ENCODE measurements at regions not wholly inside any gene's neighbourhood (a gene's known extent, or its start where the extent isn't known, plus 50 kb on each side); places are given as distances from the start of the nearest gene placed in this dataset.

- no peak for DNase-seq (ENCODE audit: low read depth in 1 of 2, low spot score in 1 of 2)
Measured at GRCh38 chr10:78445308-78445707, 411.6 kb downstream of the RPS24 start.

DNA sequence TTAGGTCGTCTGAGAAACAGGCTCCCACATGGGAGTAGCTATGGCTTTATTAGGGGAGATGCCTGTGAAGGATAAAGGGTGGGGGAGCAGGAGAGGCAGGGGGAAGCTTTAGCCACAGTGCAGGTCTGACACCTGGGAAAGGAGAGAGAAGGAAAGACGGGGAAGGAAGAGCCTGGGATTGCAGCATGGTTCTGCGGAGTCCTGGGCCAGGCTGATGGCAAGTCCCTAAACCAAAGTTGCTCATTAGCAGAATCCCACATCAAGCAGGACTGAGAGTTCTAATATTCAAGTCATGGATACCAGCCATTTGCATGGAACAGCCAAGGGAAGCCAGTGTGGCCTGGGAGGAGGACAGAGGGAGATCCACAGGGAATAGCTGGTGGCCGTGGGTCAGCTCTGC is 414.8 kb downstream of the RPS24 start:
- no peak for DNase-seq (ENCODE audit: low read depth in 1 of 2, low spot score in 1 of 2)

DNA sequence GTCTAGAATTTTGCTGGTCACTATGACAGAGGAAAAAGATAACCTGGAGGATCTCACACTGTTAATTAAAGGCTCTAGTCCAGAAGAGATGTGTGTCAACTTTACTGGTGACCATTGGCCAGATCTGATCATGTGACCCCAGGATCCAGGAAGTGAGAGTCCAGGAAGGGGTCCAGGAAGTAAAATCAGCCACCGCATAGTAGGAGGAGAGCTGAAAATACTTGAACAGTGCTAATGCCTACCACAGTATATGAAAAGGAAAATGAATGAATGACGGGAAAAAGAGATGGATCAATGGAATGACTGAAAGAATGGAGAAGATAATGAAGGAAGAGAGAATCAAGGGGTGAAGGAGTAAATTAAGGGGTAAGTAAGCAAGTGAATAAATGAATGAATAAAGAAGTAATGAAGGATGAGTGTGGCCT is 415.3 kb downstream of the RPS24 start:
- DNase-seq (ENCODE audit: low read depth in 1 of 2, low spot score in 1 of 2) = no peak

GRCh38 chr10:78449554-78449953 is 415.9 kb downstream of the RPS24 start:
- no peak for DNase-seq (ENCODE audit: low read depth in 1 of 2, low spot score in 1 of 2)

GRCh38 chr10:78450239-78450638 is 416.6 kb downstream of the RPS24 start:
- DNase-seq (ENCODE audit: low read depth in 1 of 2, low spot score in 1 of 2) = no peak

- DNase-seq (ENCODE audit: low read depth in 1 of 2, low spot score in 1 of 2) = no peak
Measured at GRCh38 chr10:78450807-78451485, 417.3 kb downstream of the RPS24 start.

DNA sequence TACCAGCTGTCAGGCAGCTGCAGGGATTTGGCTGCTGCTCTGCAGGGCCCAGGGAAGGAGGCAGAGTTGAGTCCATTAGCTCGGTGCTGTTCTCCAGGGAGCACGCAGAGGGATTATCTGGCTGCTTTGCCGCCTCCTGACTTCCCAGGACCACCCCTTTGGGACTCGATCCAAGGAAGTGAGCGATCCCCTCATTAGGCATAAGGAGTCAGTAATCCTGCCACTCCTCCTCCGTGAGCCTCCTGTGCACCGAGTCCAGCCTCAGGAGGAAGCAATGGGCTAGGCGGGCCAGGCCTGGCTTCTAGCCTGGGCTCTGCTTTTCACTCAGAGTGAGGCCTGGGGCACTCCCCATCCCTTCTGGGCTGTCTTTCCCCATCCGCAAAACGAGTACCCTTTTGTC is 417.9 kb downstream of the RPS24 start:
- DNase-seq (ENCODE audit: low read depth in 1 of 2, low spot score in 1 of 2) = no peak

DNA sequence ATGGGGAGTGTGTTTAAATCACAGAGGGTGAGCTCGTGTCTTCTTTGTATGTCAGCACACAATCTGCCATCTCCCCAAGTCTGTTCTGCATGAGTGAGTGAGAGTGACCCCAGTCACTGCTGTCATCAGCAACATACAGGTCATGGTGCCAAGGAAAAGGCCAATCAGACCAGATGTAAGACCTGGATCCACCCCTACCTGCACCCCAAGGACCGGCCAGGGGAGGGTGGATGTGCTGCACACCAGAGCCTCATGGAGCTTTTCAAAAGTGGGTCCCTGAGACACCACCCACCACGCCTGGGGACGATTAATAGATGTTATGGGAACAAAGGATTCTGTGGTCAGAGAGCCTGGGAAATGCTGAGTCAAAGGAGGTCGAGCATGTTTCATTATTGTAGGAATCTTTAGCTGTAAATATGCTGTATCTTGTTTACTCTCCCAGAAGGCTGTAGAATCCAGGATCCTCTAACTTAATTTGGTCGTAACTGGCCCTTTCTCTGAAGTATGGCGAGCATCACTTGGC is 420.5 kb downstream of the RPS24 start:
- no peak for DNase-seq (ENCODE audit: low read depth in 1 of 2, low spot score in 1 of 2)

DNA sequence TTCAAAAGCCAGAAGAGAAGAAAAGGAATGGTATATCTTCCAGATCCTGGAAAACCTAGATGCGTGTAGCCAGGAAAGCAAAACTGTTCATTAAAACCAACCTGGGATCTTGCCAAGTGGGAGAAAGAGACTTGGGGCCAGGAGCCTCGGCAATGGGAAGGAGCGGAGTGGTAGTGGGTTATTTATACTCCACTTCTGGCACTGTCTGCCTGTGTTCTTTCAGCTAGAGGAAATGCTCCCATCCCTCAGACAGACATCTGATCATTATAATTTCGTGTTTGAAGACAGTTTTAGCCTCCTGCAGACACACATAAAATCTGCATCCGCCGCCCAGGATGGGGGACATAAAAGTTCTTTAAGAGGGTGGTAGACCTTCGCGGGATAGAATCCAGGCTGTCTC is 421.6 kb downstream of the RPS24 start:
- no peak for DNase-seq (ENCODE audit: low read depth in 1 of 2, low spot score in 1 of 2)

- no peak for DNase-seq (ENCODE audit: low read depth in 1 of 2, low spot score in 1 of 2)
Measured at GRCh38 chr10:78455811-78456210, 422.1 kb downstream of the RPS24 start.

GRCh38 chr10:78456649-78457400 is 423.2 kb downstream of the RPS24 start:
- no peak for DNase-seq (ENCODE audit: low read depth in 1 of 2, low spot score in 1 of 2)

- DNase-seq (ENCODE audit: low read depth in 1 of 2, low spot score in 1 of 2) = no peak
Measured at GRCh38 chr10:78457804-78458482, 424.3 kb downstream of the RPS24 start.

DNA sequence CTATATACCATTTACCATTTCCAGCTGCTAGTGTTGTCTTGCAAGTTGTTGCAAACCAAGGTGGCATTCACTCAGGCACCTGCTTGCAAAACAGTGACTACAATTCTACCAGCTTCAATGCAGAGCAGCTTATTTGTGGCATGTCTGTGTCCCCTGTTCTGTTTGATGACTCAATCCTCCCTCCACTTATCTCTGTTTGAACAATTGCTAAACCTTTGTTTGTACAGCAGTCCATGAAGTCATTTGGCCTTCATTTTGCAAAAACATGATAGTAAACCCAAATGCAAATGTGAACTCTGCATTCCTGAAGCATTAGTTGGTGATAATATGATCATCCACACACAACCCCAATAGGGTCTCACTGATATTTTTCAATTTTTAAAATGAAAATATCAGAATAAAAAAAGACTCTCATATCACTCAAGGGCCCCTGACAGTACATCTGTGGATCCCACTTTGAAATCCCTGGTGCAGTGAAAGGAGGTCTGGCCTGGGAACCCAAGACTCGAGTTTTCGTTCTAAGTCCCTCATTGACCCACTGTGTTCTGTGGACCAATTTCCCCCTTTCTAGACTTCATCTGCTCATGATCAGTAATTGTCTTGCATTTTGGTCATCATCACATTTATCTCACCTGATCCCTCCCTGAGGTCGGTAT is 425.4 kb downstream of the RPS24 start:
- DNase-seq (ENCODE audit: low read depth in 1 of 2, low spot score in 1 of 2) = no peak

DNA sequence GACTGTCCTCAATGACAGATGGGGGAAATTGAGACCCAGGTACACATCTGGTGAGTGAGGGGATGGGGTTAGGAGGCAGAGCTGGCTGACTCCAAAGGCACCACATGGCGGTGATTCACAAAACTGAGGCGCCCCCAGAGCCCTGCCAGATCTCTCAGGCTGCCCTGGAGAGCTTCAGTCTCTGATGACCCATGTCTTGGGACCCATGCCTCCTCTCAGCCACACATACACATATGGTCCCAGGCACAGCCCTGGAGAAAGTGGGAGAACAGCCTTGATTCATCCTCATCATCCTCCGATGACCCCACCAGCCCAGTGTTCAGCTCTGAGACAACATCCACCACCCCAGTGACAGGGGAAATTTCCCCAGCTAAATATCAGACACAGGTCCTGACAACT is 426.0 kb downstream of the RPS24 start:
- DNase-seq (ENCODE audit: low read depth in 1 of 2, low spot score in 1 of 2) = no peak

- no peak for DNase-seq (ENCODE audit: low read depth in 1 of 2, low spot score in 1 of 2)
Measured at GRCh38 chr10:78460204-78460603, 426.5 kb downstream of the RPS24 start.

GRCh38 chr10:78461333-78461732 is 427.7 kb downstream of the RPS24 start:
- DNase-seq (ENCODE audit: low read depth in 1 of 2, low spot score in 1 of 2) = no peak

GRCh38 chr10:78462176-78462575 is 428.5 kb downstream of the RPS24 start:
- DNase-seq (ENCODE audit: low read depth in 1 of 2, low spot score in 1 of 2) = no peak

DNA sequence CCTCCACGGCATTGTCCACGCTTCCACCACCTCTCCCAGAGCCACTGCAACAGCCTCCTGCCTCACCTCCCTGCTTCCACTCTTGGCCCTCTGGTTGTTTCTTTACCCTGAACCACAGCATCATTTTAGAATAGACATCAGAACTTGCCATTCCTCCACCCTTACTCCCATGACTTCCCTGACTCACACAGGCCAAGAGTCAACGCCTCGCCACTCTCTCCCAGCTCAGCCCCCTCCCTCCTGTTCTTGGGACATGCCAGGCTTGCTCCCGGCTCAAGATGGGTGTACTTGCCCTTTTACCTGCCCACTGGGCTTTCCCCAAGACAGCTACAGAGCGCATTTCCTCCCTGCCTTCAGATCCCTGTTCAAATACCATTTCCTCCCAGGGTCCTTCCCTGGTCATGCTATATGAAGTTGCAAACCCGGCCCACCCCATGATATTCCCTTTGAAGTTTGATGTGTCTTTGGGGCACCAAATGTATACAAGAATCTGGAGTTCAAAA is 429.1 kb downstream of the RPS24 start:
- DNase-seq (ENCODE audit: low read depth in 1 of 2, low spot score in 1 of 2) = no peak

DNA sequence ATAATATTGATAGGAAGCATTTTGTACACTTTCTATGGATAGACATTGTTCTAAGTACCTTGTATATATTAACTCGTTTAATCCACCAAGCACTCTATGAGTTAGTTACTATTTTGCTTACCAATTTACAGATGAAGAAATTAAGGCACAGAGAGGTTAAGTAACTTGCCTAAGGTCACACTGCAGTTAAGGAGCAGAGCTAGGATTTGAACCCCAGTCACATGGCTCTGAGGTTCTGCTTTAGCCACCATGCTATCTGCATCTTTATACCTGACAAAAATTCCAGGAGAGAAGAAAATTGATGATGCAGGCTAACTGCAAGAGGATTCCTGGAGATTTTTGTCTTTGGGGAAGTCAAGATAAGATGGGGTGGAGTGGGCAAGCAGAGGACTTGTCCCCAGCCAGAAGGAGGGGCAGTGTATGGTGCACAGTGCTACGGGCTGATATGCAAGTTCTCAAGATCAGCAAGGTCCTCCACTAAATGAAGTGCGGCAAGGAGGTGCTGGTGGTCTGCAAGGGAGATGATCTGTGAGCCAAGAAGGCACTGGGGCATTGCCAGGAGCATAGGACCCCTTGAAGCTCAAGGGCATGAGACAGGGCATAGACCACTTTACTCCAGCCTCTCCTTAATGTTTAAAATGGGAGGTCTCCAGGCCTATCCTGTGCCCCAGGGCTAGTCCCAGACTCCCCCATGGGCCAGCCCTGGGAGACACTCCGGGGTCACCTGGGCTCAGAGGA is 430.6 kb downstream of the RPS24 start:
- DNase-seq (ENCODE audit: low read depth in 1 of 2, low spot score in 1 of 2) = no peak

DNA sequence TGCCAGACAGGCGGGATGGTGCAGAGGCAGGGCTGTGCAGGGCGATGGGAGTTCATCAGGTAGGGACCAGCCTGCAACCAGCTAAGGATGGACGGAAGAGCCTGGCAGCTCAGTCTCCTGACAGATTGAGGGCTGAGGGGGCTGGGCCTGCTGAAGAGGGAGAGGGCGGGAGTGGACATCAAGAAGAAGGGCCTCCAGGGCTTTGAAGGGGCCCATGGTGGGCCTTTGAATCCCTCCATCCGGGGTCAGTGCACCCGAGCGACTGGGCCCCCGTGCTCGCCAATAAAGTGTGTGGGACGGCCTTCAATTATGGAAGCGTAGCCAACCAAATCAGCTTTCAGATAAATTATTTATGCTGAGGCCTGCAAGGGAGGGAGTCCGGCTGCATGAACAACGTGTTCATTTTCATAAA is 431.2 kb downstream of the RPS24 start:
- DNase-seq (ENCODE audit: low read depth in 1 of 2, low spot score in 1 of 2) = no peak

DNA sequence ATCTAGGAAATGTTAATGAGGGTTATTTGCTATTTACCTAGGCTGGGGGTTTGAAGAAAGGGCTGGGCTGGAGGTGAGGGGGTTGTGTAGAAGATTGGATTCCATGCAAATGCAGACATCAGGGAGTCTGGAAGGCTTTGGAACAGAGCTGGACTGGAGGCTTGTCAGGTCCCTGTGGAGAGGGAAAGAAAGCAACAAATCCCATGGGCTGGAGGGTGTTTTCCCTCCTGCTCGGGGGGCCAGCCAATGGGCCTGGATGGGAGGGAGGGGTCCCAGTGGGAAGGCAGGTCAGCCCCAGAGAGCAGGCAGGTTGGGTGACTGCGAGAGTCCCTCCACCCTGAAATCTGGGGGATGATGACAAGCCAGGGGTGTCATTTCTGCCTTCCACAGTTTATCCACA is 431.8 kb downstream of the RPS24 start:
- no peak for DNase-seq (ENCODE audit: low read depth in 1 of 2, low spot score in 1 of 2)

All from activated T-helper 1 cell treated with anti-CD3 and anti-CD28 coated beads, Interleukin-2, amount 50 U/mL, for 16 hours (primary cell).